Right lobe of liver (tissue), 6 donors: ENCODE measurements at regions not wholly inside any gene's neighbourhood (a gene's known extent, or its start where the extent isn't known, plus 50 kb on each side); places are given as distances from the start of the nearest gene placed in this dataset.

Experiments used
- ATAC-seq, 4 donors: fragments of 200-7000 bp; cut with Tn5 transposase; one replicate each; pipeline ENCODE4 v1.9.1; 2020; ENCODE audit warnings: mild to moderate bottlenecking in 4 of 4, moderate library complexity in 4 of 4
- DNase-seq, 3 donors: peaks; one replicate each; pipeline ENCODE4 v3.0.0-alpha.2; 2020
- H3K27ac ChIP-seq, 3 donors: fragments of 200-600 bp; one replicate each; pipeline ENCODE4 v1.8.0; 2022
- H3K27me3 ChIP-seq, 2 donors: fragments of 200-600 bp; one replicate each; pipeline ENCODE4 v1.8.0; 2022
- H3K36me3 ChIP-seq, 4 donors: fragments of 200-600 bp; sonication (generic) in 1 of 4; one replicate each; pipeline versions ENCODE4 v1.5.1 to v1.8.0; 2017 to 2022; ENCODE audit warnings: control low read depth in 1 of 4
- H3K4me1 ChIP-seq, 4 donors: fragments of 200-600 bp; sonication (generic) in 1 of 4; one replicate each; pipeline versions ENCODE4 v1.5.1 to v1.8.0; 2017 to 2022; ENCODE audit warnings: control low read depth in 1 of 4
- H3K4me3 ChIP-seq, 3 donors: fragments of 200-600 bp; one replicate each; pipeline ENCODE4 v1.8.0; 2022
- H3K9me3 ChIP-seq, 4 donors: fragments of 200-600 bp; sonication (generic) in 1 of 4; one replicate each; pipeline versions ENCODE4 v1.5.1 to v1.8.0; 2017 to 2022; ENCODE audit warnings: control low read depth in 1 of 4
- CTCF ChIP-seq, 4 donors: fragments of 200-600 bp in 3 of 4; fragments of 450-650 bp in 1 of 4; IDR thresholded peaks; one replicate each; pipeline versions ENCODE4 v1.5.1 to v1.8.0; 2016 to 2022; ENCODE audit warnings: antibody characterized with exemption in 4 of 4, mild to moderate bottlenecking in 2 of 4
- POLR2A ChIP-seq: fragments of 450-650 bp; IDR thresholded peaks from one replicate; pipeline ENCODE4 v1.6.1; 2017; ENCODE audit warnings: antibody characterized with exemption, mild to moderate bottlenecking
- WGBS: methylation state at CpG from one replicate; pipeline ENCODE4 v1.1.6; 2018; ENCODE audit warnings: low coverage, low lambda C conversion rate; ENCODE audit not compliant: insufficient coverage; ENCODE audit errors: missing lambda C conversion rate; 5-methylcytosine and 5-hydroxymethylcytosine counted together
- intact Hi-C, 2 donors: fragments of 100-400 bp; cut with DNase I; formaldehyde crosslinking; loops; one replicate each; pipeline versions ENCODE4 v1.11.2 to v1.14.1; 2022
- donor health status: DM: no; HTN: yes; CAD: no.
- donor health status: DM: no; HTN: no; CAD: no.
- donor health status: DM: no; HTN: no; CAD: no.
- donor health status: DM: no; HTN: yes; CAD: no.
- donor health status: DM: no; HTN: yes; CAD: no.

DNA sequence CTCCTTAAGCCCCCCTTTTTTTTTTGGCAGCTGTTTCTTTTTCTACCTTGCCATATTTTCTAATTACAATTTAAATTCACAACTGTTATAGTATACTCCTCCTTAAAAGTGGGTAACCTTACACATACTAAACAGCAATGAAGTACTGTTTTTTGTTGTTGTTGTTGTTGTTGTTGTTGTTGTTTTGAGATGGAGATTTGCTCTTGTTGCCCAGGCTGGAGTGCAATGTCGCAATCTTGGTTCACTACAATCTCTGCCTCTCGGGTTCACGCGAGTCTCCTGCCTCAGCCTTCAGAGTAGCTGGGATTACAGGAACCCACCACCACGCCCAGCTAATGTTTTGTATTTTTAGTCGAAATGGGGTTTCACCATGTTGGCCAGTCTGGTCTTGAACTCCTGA, 669.1 kb upstream of the CDH6 start:
- intact Hi-C loops: no loop called here
- DNase-seq (no peak), ATAC-seq (no peak)
- 87% methylated on average over 6 of the region's 6 CpGs for WGBS
- H3K27ac ChIP-seq: no peak overlapping the region
- no peaks in the 10 kb centered on the region for H3K9me3 ChIP-seq
- no peak for TF ChIP-seq POLR2A
- no peak for TF ChIP-seq CTCF (IDR thresholded peaks at IDR 0.05)
- H3K4me1 ChIP-seq: no peaks in the 10 kb centered on the region
- no peaks in the 10 kb centered on the region for H3K27me3 ChIP-seq
- H3K36me3 ChIP-seq: no peaks in the 10 kb centered on the region
- H3K4me3 ChIP-seq: no peak overlapping the region

DNA sequence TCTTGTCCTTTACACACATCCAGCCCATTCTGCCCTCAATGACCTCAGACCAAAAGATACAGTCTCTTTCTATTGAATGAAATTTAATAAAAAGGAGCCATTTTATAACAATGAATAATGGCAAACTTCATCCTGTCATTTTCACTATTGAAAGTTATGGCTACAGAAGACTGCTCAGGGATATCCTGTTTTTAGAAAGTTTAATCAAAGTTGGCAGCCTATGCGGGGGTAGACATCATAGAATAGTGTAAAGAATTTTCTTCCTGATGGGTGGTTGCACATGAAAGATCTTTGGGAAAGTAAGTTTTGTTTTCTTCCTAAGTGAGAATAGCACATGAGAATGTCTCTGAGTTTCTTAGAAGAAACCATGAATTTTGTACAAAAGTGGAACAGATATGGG, 670.4 kb upstream of the CDH6 start:
- ATAC-seq: no peak
- no peaks in the 10 kb centered on the region for H3K9me3 ChIP-seq
- no peak overlapping the region for H3K4me3 ChIP-seq
- DNase-seq: no peak
- no peaks in the 10 kb centered on the region for H3K27me3 ChIP-seq
- 56% methylated on average over 1 of the region's 1 CpG for WGBS
- no peaks in the 10 kb centered on the region for H3K4me1 ChIP-seq
- H3K27ac ChIP-seq: no peak overlapping the region
- TF ChIP-seq CTCF (IDR thresholded peaks at IDR 0.05): no peak
- TF ChIP-seq POLR2A: no peak
- intact Hi-C loops: no loop called here
- no peaks in the 10 kb centered on the region for H3K36me3 ChIP-seq

DNA sequence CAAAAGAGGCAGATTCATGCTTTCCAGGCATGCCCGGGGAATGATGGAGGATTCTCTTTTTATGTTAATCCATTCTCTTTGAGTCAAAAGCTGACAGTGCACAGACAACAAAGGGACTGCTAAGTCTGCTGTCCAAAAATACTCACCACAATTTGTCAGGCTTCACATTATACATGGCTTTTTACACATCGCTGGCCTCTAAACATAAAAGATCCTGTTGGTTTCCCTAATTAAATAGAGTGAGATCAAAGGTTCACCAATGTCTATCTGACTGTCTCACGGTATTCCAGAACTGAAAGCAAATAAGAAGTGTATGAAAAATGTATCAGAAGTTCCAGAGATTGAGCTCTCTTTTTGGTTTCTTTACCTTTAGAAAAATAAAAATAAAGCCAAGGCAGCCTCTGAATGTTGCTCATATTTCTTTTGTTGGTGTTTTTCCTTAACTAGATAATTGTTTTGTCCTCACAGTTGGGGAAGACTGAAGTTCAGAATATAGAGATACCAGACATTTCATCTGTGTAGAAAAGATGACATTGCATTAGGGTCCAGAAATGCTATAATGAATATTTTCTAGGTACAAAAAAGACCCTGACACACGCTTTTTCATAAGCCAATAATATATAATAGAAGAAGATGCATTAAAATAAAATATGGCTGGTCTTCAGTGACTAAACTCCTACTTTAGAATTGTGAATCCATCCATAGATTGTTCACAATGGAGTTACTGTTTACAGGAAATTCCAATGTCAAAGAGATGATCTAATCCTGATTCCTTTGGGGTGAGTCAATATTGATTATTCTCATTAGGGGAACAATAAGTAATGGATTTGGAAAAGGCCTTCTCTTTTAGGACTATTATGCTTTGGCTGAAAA, 688.2 kb upstream of the CDH6 start:
- TF ChIP-seq CTCF (IDR thresholded peaks at IDR 0.05) (no peak), POLR2A (no peak)
- Histone ChIP-seq H3K27me3 (no peaks in the 10 kb centered on the region), H3K4me1 (peaks cover 0 to 2% (median 0%) of the 10 kb centered on the region in 4 donors), H3K27ac (no peak overlapping the region), H3K36me3 (no peaks in the 10 kb centered on the region), H3K9me3 (no peaks in the 10 kb centered on the region), H3K4me3 (no peak overlapping the region)
- intact Hi-C loops: no loop called here
- ATAC-seq: peak in 3 of 4 donors; percentile 53 to 83 (median 68)
- 44% methylated on average over 4 of the region's 4 CpGs for WGBS
- no peak for DNase-seq

- H3K4me3 ChIP-seq: no peak overlapping the region
- intact Hi-C loops: no loop called here
- no peaks in the 10 kb centered on the region for H3K36me3 ChIP-seq
- H3K9me3 ChIP-seq: no peaks in the 10 kb centered on the region
- ATAC-seq (no peak), DNase-seq (no peak)
- no peak overlapping the region for H3K27ac ChIP-seq
- no peaks in the 10 kb centered on the region for H3K27me3 ChIP-seq
- TF ChIP-seq CTCF (IDR thresholded peaks at IDR 0.05) (no peak), POLR2A (no peak)
- peaks cover 0 to 4% (median 0%) of the 10 kb centered on the region in 4 donors for H3K4me1 ChIP-seq
Observed at GRCh38 chr5:30502277-30502676, 691.2 kb upstream of the CDH6 start.
